ENCODE measurements at regions not wholly inside any gene's neighbourhood (a gene's known extent, or its start where the extent isn't known, plus 50 kb on each side); places are given as distances from the start of the nearest gene placed in this dataset.

DNA sequence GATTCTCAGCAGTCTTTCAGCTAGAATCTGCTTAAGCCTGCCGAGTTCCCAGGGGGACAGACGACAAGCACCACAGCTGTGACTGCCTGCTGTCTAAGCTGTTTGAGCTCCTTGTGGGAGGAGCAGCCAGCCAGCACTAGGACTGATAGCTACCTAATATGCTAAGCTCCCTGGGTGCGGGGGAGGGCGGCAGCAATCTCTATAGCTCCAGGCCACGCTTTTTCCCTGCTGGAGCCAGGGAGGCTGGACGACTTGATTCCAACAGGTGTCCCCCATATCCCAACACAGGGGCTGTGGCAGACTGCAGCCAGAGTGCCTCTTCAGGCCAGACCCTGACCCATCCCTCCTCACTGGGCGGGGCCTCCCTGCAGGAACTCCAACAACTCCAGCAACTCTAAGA, 134.1 kb upstream of the ARPP21 start:
- no peak for TF ChIP-seq POLR2A (IDR thresholded peaks at IDR 0.05)
- TF ChIP-seq, protein P1, sequence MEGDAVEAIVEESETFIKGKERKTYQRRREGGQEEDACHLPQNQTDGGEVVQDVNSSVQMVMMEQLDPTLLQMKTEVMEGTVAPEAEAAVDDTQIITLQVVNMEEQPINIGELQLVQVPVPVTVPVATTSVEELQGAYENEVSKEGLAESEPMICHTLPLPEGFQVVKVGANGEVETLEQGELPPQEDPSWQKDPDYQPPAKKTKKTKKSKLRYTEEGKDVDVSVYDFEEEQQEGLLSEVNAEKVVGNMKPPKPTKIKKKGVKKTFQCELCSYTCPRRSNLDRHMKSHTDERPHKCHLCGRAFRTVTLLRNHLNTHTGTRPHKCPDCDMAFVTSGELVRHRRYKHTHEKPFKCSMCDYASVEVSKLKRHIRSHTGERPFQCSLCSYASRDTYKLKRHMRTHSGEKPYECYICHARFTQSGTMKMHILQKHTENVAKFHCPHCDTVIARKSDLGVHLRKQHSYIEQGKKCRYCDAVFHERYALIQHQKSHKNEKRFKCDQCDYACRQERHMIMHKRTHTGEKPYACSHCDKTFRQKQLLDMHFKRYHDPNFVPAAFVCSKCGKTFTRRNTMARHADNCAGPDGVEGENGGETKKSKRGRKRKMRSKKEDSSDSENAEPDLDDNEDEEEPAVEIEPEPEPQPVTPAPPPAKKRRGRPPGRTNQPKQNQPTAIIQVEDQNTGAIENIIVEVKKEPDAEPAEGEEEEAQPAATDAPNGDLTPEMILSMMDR (IDR thresholded peaks at IDR 0.05 in 8 of 11, conservative IDR thresholded peaks at IDR 0.05 in 3 of 11): no peak

All from spleen (tissue), 7 donors.